DOHH2 (cell line): ENCODE measurements at regions not wholly inside any gene's neighbourhood (a gene's known extent, or its start where the extent isn't known, plus 50 kb on each side); places are given as distances from the start of the nearest gene placed in this dataset.
"Not testable (repeated sequence)": the region's sequence is repeated elsewhere in the genome, so short reads cannot be mapped to it uniquely, and the experiment has no call there.

Experiments used
- H3F3A ChIP-seq: fragments of 200-600 bp; sonication (generic), shearing (Covaris generic); 2 replicates; pipeline ENCODE4 v1.6.0; 2016; ENCODE audit warnings: antibody characterized with exemption, mild to moderate bottlenecking; ENCODE audit not compliant: control insufficient read depth, insufficient read depth
- H3K27ac ChIP-seq: fragments of 200-600 bp; sonication (generic); 2 replicates; pipeline ENCODE4 v1.5.1; 2014; ENCODE audit warnings: low read depth, mild to moderate bottlenecking, low read length, moderate library complexity
- H3K27me3 ChIP-seq: fragments of 200-600 bp; sonication (generic); 2 replicates; pipeline ENCODE4 v1.6.1; 2014; ENCODE audit warnings: mild to moderate bottlenecking, low read length, mixed read lengths; ENCODE audit not compliant: control insufficient read depth
- H3K36me3 ChIP-seq: fragments of 200-600 bp; sonication (generic); 2 replicates; pipeline ENCODE4 v1.6.1; 2014; ENCODE audit warnings: mild to moderate bottlenecking, low read length, moderate library complexity, mixed read lengths; ENCODE audit not compliant: control insufficient read depth
- H3K4me1 ChIP-seq: fragments of 200-600 bp; sonication (generic); 2 replicates; pipeline ENCODE4 v1.6.1; 2014; ENCODE audit warnings: mild to moderate bottlenecking, low read length, mixed read lengths; ENCODE audit not compliant: control insufficient read depth
- H3K4me2 ChIP-seq: fragments of 200-600 bp; sonication (generic); 2 replicates; pipeline ENCODE4 v1.6.0; 2014; ENCODE audit warnings: mild to moderate bottlenecking, low read length, moderate library complexity
- H3K4me3 ChIP-seq: fragments of 200-600 bp; sonication (generic); 2 replicates; pipeline ENCODE4 v1.5.1; 2014; ENCODE audit warnings: mild to moderate bottlenecking, low read length, mixed read lengths
- H3K79me2 ChIP-seq: fragments of 200-600 bp; sonication (generic); 2 replicates; pipeline ENCODE4 v1.6.1; 2014; ENCODE audit warnings: mild to moderate bottlenecking, low read length, mixed read lengths; ENCODE audit not compliant: control insufficient read depth
- H3K9me2 ChIP-seq: fragments of 200-600 bp; sonication (generic); replicated peaks from 2 replicates; pipeline ENCODE4 v1.6.1; 2014; ENCODE audit warnings: mild to moderate bottlenecking, low read length, mixed read lengths; ENCODE audit not compliant: control insufficient read depth
- H3K9me3 ChIP-seq: fragments of 200-600 bp; sonication (generic); 2 replicates; pipeline ENCODE4 v1.6.1; 2014; ENCODE audit warnings: antibody characterized with exemption, low read length, mixed read lengths; ENCODE audit not compliant: control insufficient read depth, insufficient read depth
- H4K20me1 ChIP-seq: fragments of 200-600 bp; sonication (generic); 2 replicates; pipeline ENCODE4 v1.6.0; 2014; ENCODE audit warnings: low read depth, mild to moderate bottlenecking, antibody characterized with exemption, low read length, moderate library complexity; ENCODE audit not compliant: control insufficient read depth, insufficient read depth

DNA sequence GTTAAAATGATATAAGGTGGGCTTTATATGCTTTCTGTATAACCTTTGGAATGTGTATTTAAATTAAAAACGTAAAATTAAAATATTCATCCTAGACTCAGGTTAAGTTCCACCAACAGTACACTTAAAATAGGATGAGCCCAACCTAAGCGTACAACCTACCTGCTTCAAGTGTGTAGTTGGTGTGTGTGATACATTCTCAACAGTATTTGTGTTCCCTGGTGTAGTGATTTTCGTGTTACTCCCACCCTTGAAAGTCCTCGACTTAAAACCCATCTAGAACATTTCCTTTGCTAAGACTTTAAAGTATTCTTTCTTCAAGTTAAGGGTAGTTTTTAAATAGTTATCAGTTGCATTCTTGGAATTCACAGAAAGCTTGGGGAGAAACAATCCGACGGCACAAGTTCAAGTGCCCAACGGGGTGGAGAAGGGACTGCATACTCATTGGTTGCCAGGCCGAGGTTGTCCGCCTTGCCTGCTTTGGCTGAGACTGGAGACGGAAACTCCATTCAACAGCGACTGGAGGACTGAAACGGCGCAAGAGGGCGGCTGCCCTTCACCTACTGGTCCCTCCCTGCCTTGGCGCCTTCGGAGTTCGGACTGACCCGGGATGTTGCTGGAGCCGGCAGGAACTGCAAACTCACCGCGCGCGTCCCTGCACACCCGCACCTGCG, 133.7 kb downstream of the FAM72C start:
- not testable (repeated sequence) for H3K36me3 ChIP-seq, H4K20me1 ChIP-seq, H3K4me3 ChIP-seq, H3K4me2 ChIP-seq, H3F3A ChIP-seq, H3K9me2 ChIP-seq, H3K9me3 ChIP-seq, H3K27ac ChIP-seq, H3K27me3 ChIP-seq, H3K79me2 ChIP-seq, H3K4me1 ChIP-seq

DNA sequence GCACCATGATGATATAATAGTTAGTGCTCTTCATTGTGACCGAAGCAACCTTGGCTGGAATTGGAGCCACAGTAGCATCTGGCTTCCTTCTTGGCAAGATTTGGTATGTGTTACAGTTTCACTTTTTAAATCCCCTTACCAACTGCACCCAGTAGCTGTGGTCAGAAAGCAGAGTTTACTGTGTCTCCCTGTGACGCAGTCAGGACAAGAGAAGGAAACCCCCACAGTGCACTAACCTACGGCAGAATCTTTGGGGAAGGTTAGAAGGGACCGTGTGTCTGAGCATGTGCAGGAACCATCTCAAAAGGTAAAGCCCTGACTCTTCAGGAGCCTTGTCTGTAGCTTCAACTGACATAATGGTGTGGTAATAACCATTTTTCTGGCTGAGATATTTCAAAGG, 138.4 kb downstream of the FAM72C start:
- H3K79me2 ChIP-seq, H3K9me2 ChIP-seq, H4K20me1 ChIP-seq, H3F3A ChIP-seq, H3K9me3 ChIP-seq, H3K27me3 ChIP-seq, H3K4me1 ChIP-seq, H3K27ac ChIP-seq, H3K36me3 ChIP-seq, H3K4me3 ChIP-seq, H3K4me2 ChIP-seq: not testable (repeated sequence)

- H3F3A ChIP-seq, H3K4me1 ChIP-seq, H3K9me2 ChIP-seq, H3K79me2 ChIP-seq, H4K20me1 ChIP-seq, H3K27me3 ChIP-seq, H3K36me3 ChIP-seq, H3K9me3 ChIP-seq, H3K4me3 ChIP-seq, H3K4me2 ChIP-seq, H3K27ac ChIP-seq: not testable (repeated sequence)
Measured at GRCh38 chr1:143832379-143832716, 139.4 kb downstream of the FAM72C start.

DNA sequence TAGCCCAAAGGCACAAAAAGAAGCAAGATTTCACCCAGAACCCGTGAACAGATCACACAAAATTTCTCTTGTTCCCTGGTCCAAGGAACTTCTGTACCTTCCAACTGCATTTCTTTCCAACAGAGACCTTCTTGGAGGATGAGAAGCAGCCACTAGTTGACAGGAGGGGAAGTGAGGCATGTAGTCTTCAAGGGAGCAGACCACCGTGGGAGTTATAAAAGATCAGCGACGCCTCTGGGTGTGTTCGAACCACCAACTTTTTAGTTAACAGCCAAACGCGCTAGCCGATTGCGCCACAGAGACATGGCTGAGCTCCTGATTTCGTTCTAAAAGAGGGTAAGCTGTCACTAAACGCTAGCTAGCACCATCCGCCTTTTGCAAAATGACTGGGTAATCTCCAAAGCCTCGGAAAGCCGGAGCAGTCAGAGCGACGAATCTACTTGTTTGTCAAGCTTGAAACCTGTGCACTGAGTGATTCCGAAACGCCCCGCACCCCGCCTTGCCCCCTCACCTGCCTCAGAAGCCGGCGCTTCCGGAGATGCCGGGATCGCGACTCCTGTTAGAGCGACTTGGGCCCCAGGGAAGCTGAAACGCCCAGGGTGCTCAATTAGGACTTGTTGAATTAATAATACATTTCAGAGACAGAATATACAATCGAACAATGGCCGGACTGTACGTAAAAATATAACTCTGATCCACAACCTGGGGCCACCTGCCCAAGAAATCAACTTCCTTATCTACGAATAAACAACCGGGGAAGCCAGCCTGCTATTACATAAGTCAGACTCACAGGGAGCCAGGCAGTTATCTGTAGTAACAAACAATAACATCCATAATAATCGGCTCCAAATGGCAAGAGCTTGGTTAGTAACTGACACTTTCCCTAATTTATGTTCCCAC, 140.1 kb downstream of the FAM72C start:
- not testable (repeated sequence) for H3K79me2 ChIP-seq, H4K20me1 ChIP-seq, H3F3A ChIP-seq, H3K4me3 ChIP-seq, H3K27me3 ChIP-seq, H3K4me2 ChIP-seq, H3K27ac ChIP-seq, H3K9me2 ChIP-seq, H3K36me3 ChIP-seq, H3K4me1 ChIP-seq, H3K9me3 ChIP-seq

DNA sequence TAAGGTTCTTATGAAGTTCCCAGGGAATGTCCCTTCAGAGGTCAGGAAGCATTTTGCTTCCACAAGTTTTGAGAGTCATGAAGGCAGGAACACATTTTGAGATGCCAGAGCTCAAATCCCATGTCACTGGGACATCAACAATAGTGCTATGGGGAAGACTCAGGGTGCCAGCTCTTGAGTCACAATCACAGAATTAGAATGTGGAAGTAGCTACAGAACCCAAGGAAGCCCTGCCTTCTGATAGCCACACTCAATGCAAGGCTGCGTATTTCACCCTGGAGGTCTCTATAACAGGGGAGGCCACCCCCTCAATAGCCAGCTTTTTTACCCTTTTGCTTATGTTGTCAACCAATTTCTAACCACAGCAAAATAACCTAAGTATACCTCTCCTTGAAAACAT, 145.6 kb downstream of the FAM72C start:
- not testable (repeated sequence) for H3K9me2 ChIP-seq, H3K27me3 ChIP-seq, H3K27ac ChIP-seq, H4K20me1 ChIP-seq, H3F3A ChIP-seq, H3K4me1 ChIP-seq, H3K4me2 ChIP-seq, H3K4me3 ChIP-seq, H3K79me2 ChIP-seq, H3K9me3 ChIP-seq, H3K36me3 ChIP-seq

DNA sequence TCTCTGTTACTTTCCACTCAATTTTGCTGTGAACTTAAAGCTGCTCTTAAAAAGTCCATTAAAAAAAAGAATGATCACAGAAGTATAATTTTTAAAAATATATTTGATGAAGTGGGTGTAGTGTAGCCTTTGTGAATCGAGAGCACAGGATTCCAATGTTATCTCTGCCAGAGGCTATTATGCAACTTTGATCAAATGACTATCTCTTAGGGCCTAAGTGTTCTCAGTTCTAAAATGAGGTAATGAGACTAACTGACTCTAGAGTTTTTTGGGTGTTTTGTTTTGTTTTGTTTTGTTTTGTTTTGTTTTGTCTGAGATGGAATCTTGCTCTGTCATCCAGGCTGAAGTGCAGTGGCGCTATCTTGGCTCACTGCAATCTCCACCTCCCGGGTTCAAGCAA, 147.5 kb downstream of the FAM72C start:
- H3K4me2 ChIP-seq, H3K9me2 ChIP-seq, H3K4me1 ChIP-seq, H3K27ac ChIP-seq, H3K79me2 ChIP-seq, H3K9me3 ChIP-seq, H3K27me3 ChIP-seq, H4K20me1 ChIP-seq, H3F3A ChIP-seq, H3K36me3 ChIP-seq, H3K4me3 ChIP-seq: not testable (repeated sequence)

GRCh38 chr1:143820058-143820457, 151.7 kb downstream of the FAM72C start:
- H3K27me3 ChIP-seq, H3K27ac ChIP-seq, H3K9me2 ChIP-seq, H3F3A ChIP-seq, H3K36me3 ChIP-seq, H3K9me3 ChIP-seq, H3K4me3 ChIP-seq, H4K20me1 ChIP-seq, H3K79me2 ChIP-seq, H3K4me1 ChIP-seq, H3K4me2 ChIP-seq: not testable (repeated sequence)

DNA sequence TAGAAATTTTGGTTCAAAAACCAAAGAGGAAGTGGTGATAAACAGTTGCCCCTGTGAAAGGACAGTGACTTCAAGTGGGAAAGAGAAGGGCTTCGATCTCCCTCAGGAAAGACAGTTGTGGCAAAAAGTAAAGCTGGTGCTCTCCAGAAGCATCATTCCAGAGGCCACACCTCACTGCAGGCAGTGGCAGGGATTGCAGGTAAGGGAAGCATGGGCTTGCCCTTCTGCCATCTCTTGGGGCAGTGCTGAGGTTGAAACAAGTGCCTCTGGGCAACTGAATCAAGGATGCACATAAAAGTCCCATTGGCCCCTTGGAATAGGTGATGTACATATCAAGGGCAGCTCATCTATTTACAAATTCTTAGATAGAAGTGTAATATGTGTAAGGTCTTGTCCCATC, 155.4 kb downstream of the FAM72C start:
- not testable (repeated sequence) for H3K27me3 ChIP-seq, H4K20me1 ChIP-seq, H3K9me2 ChIP-seq, H3K4me3 ChIP-seq, H3K36me3 ChIP-seq, H3F3A ChIP-seq, H3K27ac ChIP-seq, H3K9me3 ChIP-seq, H3K4me1 ChIP-seq, H3K4me2 ChIP-seq, H3K79me2 ChIP-seq
